Hepatocyte (in vitro differentiated cells): ENCODE measurements at regions not wholly inside any gene's neighbourhood (a gene's known extent, or its start where the extent isn't known, plus 50 kb on each side); places are given as distances from the start of the nearest gene placed in this dataset.

ENCODE experiments used
- EZH2 ChIP-seq: fragments of 200-600 bp; sonication (generic); IDR thresholded peaks from 2 replicates; pipeline ENCODE4 v1.6.1; 2016; ENCODE audit warnings: antibody characterized with exemption, mild to moderate bottlenecking, borderline replicate concordance
- TF ChIP-seq, protein P1 (sequence below): fragments of 200-600 bp; sonication (generic); IDR thresholded peaks from 2 replicates; pipeline ENCODE4 v1.5.1; 2016; ENCODE audit warnings: antibody characterized with exemption, mild to moderate bottlenecking; ENCODE audit not compliant: poor library complexity

- TF ChIP-seq, protein P1, sequence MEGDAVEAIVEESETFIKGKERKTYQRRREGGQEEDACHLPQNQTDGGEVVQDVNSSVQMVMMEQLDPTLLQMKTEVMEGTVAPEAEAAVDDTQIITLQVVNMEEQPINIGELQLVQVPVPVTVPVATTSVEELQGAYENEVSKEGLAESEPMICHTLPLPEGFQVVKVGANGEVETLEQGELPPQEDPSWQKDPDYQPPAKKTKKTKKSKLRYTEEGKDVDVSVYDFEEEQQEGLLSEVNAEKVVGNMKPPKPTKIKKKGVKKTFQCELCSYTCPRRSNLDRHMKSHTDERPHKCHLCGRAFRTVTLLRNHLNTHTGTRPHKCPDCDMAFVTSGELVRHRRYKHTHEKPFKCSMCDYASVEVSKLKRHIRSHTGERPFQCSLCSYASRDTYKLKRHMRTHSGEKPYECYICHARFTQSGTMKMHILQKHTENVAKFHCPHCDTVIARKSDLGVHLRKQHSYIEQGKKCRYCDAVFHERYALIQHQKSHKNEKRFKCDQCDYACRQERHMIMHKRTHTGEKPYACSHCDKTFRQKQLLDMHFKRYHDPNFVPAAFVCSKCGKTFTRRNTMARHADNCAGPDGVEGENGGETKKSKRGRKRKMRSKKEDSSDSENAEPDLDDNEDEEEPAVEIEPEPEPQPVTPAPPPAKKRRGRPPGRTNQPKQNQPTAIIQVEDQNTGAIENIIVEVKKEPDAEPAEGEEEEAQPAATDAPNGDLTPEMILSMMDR = no peak
- no peak for TF ChIP-seq EZH2
Observed at GRCh38 chr2:59151805-59152204, 910.7 kb upstream of the FANCL start.
